Left ventricle myocardium inferior (tissue), 1 donor: ENCODE measurements at regions not wholly inside any gene's neighbourhood (a gene's known extent, or its start where the extent isn't known, plus 50 kb on each side); places are given as distances from the start of the nearest gene placed in this dataset.
"Not testable (repeated sequence)": the region's sequence is repeated elsewhere in the genome, so short reads cannot be mapped to it uniquely, and the experiment has no call there.

Experiments
- DNase-seq: peaks from one replicate; pipeline ENCODE4 v3.0.0-alpha.2; 2020
- H3K27ac ChIP-seq: fragments of 200-600 bp; replicated peaks from 2 replicates; pipeline ENCODE4 v1.8.0; 2021
- H3K27me3 ChIP-seq: fragments of 200-600 bp; 2 replicates; pipeline ENCODE4 v1.8.0; 2021; ENCODE audit warnings: low read depth
- H3K36me3 ChIP-seq: fragments of 200-600 bp; 2 replicates; pipeline ENCODE4 v1.8.0; 2021
- H3K4me1 ChIP-seq: fragments of 200-600 bp; 2 replicates; pipeline ENCODE4 v1.8.0; 2021
- H3K4me3 ChIP-seq: fragments of 200-600 bp; 2 replicates; pipeline ENCODE4 v1.8.0; 2021; ENCODE audit warnings: mild to moderate bottlenecking, moderate library complexity
- H3K9me3 ChIP-seq: fragments of 200-600 bp; replicated peaks from 2 replicates; pipeline ENCODE4 v1.8.0; 2021
- CTCF ChIP-seq: fragments of 200-600 bp; IDR thresholded peaks from 2 replicates; pipeline ENCODE4 v1.8.0; 2021; ENCODE audit warnings: antibody characterized with exemption, mild to moderate bottlenecking, borderline replicate concordance
- intact Hi-C: fragments of 100-400 bp; cut with micrococcal nuclease; formaldehyde crosslinking; loops from one replicate; pipeline ENCODE4 v1.11.0; 2022
- donor health status: DM: no; HTN: yes; CAD: no; lungs with severe emphysema.

GRCh38 chr9:104991144-104991953, 63.4 kb upstream of the ABCA1 start:
- no peaks in the 10 kb centered on the region for H3K27me3 ChIP-seq
- peaks cover 55% of the 10 kb centered on the region for H3K4me1 ChIP-seq
- no peaks in the 10 kb centered on the region for H3K36me3 ChIP-seq
- intact Hi-C loops, result no loop called here
- peak; percentile 93 for DNase-seq
- no peaks in the 10 kb centered on the region for H3K9me3 ChIP-seq
- no peak for TF ChIP-seq CTCF
- peak overlapping the region; percentile 81 for H3K4me3 ChIP-seq
- H3K27ac ChIP-seq, result peak overlapping the region; percentile 99

GRCh38 chr9:104992659-104993058, 64.7 kb upstream of the ABCA1 start:
- TF ChIP-seq CTCF, result no peak
- H3K27me3 ChIP-seq, result no peaks in the 10 kb centered on the region
- H3K27ac ChIP-seq, result peak overlapping the region; percentile 99
- peaks cover 55% of the 10 kb centered on the region for H3K4me1 ChIP-seq
- DNase-seq, result no peak
- no peak overlapping the region for H3K4me3 ChIP-seq
- no peaks in the 10 kb centered on the region for H3K9me3 ChIP-seq
- intact Hi-C loops, result no loop called here
- no peaks in the 10 kb centered on the region for H3K36me3 ChIP-seq

- Histone ChIP-seq H3K4me3 (peak overlapping the region; percentile 6), H3K27ac (peak overlapping the region; percentile 99), H3K27me3 (no peaks in the 10 kb centered on the region), H3K36me3 (no peaks in the 10 kb centered on the region), H3K4me1 (peaks cover 55% of the 10 kb centered on the region), H3K9me3 (no peaks in the 10 kb centered on the region)
- intact Hi-C loops, result no loop called here
- TF ChIP-seq CTCF, result no peak
- DNase-seq, result peak; percentile 84
Measured at GRCh38 chr9:104993291-104993963, 65.5 kb upstream of the ABCA1 start.

GRCh38 chr9:104997536-104997935, 69.6 kb upstream of the ABCA1 start:
- DNase-seq, result no peak
- H3K27ac ChIP-seq, result no peak overlapping the region
- intact Hi-C loops, result no loop called here
- H3K36me3 ChIP-seq, result no peaks in the 10 kb centered on the region
- H3K4me3 ChIP-seq, result no peak overlapping the region
- no peak for TF ChIP-seq CTCF
- no peaks in the 10 kb centered on the region for H3K27me3 ChIP-seq
- peaks cover 25% of the 10 kb centered on the region for H3K4me1 ChIP-seq
- H3K9me3 ChIP-seq, result no peaks in the 10 kb centered on the region

GRCh38 chr9:104999136-104999535, 71.2 kb upstream of the ABCA1 start:
- no peak for DNase-seq
- Histone ChIP-seq H3K36me3 (no peaks in the 10 kb centered on the region), H3K4me3 (no peak overlapping the region), H3K27me3 (no peaks in the 10 kb centered on the region), H3K4me1 (peaks cover 9% of the 10 kb centered on the region), H3K27ac (no peak overlapping the region), H3K9me3 (no peaks in the 10 kb centered on the region)
- no peak for TF ChIP-seq CTCF
- intact Hi-C loops, result no loop called here

- H3K36me3 ChIP-seq, intact Hi-C loops, DNase-seq, H3K27ac ChIP-seq, H3K27me3 ChIP-seq, H3K9me3 ChIP-seq, H3K4me3 ChIP-seq, H3K4me1 ChIP-seq: not testable (repeated sequence)
Measured at GRCh38 chr9:105000529-105000928, 72.6 kb upstream of the ABCA1 start.
